ENCODE measurements at regions not wholly inside any gene's neighbourhood (a gene's known extent, or its start where the extent isn't known, plus 50 kb on each side); places are given as distances from the start of the nearest gene placed in this dataset.

DNA sequence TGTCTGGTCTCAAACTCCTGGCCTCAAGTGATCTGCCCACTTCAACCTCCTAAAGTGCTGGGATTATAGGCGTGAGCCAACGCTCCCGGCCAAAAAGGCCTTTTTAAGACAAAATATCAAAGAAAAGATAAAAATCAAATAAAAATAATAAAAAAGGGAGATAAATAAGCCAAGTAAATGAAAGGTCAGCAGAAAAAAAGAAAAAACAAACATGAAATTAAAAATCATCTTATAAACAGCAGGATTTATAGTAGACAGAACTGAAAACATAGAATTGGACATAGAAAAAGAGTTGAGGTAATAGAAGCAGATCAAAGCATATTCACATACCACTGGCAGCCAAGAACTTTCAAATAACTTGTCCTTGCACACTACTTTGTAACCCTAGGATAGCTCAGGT, 983.4 kb downstream of the ROBO2 start:
- DNase-seq (ENCODE audit: low read depth), result no peak
- Histone ChIP-seq H3K36me3 (ENCODE audit: control insufficient read depth, insufficient read depth, low read length) (no peaks in the 10 kb centered on the region), H3K4me3 (ENCODE audit: low read depth, low read length) (no peak overlapping the region), H3K27me3 (ENCODE audit: control insufficient read depth, insufficient read depth, low read length) (no peaks in the 10 kb centered on the region)
- TF ChIP-seq, protein P1, sequence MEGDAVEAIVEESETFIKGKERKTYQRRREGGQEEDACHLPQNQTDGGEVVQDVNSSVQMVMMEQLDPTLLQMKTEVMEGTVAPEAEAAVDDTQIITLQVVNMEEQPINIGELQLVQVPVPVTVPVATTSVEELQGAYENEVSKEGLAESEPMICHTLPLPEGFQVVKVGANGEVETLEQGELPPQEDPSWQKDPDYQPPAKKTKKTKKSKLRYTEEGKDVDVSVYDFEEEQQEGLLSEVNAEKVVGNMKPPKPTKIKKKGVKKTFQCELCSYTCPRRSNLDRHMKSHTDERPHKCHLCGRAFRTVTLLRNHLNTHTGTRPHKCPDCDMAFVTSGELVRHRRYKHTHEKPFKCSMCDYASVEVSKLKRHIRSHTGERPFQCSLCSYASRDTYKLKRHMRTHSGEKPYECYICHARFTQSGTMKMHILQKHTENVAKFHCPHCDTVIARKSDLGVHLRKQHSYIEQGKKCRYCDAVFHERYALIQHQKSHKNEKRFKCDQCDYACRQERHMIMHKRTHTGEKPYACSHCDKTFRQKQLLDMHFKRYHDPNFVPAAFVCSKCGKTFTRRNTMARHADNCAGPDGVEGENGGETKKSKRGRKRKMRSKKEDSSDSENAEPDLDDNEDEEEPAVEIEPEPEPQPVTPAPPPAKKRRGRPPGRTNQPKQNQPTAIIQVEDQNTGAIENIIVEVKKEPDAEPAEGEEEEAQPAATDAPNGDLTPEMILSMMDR (IDR thresholded peaks at IDR 0.05; ENCODE audit: insufficient read depth, low read length, poor library complexity, severe bottlenecking), result no peak

DNA sequence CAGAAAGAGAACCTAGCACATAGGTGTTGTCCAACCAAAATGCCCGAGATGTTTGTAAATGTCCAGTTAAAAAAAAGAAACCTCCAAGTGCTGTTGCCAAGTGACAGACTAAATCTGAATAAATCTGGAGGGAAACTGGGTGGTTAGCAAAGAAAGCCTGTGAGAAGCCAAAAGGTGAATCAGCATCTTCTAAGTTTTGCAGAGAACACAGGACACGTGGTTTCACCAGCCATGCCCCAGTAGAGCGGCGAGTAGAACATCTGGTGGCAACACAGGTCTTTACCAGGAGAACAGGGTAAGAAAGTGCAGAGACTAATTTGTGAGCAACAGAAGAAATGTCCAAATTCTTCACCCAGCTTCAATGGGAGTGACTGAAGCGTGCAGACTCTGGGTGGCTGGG, 986.0 kb downstream of the ROBO2 start:
- DNase-seq (ENCODE audit: low read depth), result no peak
- TF ChIP-seq, protein P1 (IDR thresholded peaks at IDR 0.05; ENCODE audit: insufficient read depth, low read length, poor library complexity, severe bottlenecking), result no peak
- Histone ChIP-seq H3K27me3 (ENCODE audit: control insufficient read depth, insufficient read depth, low read length) (no peaks in the 10 kb centered on the region), H3K36me3 (ENCODE audit: control insufficient read depth, insufficient read depth, low read length) (no peaks in the 10 kb centered on the region), H3K4me3 (ENCODE audit: low read depth, low read length) (no peak overlapping the region)

DNA sequence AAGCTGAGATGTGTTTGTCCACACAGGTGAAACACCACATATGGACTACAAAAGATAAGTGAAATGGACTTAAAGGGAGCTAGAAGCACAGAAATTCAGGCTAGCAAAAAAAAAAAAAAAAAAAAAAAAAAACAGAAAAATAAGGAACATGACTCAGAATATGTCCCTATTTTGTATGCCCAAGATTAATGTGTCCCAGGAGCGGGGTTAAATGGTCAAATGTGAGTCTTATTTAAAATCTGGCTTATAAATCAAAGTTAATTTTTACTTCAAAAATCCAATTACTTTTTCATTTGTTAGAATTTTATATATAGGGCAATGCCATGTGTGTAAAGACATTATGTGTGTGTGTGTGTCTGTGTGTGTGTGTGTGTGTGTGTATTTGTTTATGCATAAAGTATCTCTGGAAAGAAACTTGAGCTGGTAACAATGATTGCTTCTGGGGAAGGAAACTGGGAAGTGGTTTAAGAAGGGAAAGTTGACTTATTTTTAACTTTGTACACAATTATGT, 986.5 kb downstream of the ROBO2 start:
- no peak overlapping the region for H3K4me3 ChIP-seq (ENCODE audit: low read depth, low read length)
- H3K36me3 ChIP-seq (ENCODE audit: control insufficient read depth, insufficient read depth, low read length), result no peaks in the 10 kb centered on the region
- H3K27me3 ChIP-seq (ENCODE audit: control insufficient read depth, insufficient read depth, low read length), result no peaks in the 10 kb centered on the region
- TF ChIP-seq, protein P1 (IDR thresholded peaks at IDR 0.05; ENCODE audit: insufficient read depth, low read length, poor library complexity, severe bottlenecking), result no peak
- DNase-seq (ENCODE audit: low read depth), result no peak

DNA sequence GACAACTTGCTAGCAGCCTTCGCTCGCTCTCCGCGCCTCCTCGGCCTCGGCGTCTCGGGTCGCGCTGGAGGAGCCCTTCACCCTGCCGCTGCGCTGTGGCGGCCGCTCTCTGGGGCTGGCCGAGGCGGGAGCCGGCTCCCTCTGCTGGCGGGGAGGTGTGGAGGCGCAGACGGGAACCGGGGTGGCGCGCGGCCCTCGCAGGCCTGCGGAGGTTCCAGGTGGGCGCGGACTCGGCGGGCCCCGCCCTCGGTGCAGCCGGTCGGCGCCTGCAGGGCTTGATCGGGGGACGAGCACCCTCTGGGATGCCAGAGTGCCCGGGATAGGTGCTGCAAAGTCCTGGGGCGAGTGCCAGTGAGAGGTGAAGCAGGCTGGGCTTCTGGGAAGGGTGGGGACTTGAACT, 989.9 kb downstream of the ROBO2 start:
- TF ChIP-seq, protein P1 (IDR thresholded peaks at IDR 0.05; ENCODE audit: insufficient read depth, low read length, poor library complexity, severe bottlenecking), result no peak
- H3K36me3 ChIP-seq (ENCODE audit: control insufficient read depth, insufficient read depth, low read length), result no peaks in the 10 kb centered on the region
- DNase-seq (ENCODE audit: low read depth), result no peak

DNA sequence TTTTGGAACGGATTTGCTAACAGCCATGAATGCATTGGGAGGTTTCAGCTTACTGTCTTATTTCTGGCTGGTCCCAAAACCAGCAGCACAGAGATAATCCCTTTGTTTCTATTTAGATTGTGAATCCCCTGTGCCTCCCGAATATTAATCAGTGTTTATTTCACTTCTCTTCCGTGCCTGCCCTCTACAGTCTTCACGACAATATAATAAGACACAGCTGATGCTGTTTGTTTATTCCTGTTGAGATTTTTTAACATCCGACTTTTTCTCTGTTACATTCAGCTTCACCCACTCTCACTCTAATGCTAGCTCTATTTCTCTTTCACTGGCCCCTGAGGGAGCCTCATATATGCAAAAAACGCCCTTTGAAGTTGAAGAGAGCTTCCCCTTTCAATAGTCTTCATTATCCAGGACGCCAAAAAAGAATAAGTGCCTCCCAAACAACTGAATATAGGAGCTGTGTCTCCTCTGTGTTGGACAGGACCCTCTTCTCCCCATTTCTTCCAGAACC, 995.3 kb downstream of the ROBO2 start:
- TF ChIP-seq, protein P1 (IDR thresholded peaks at IDR 0.05; ENCODE audit: insufficient read depth, low read length, poor library complexity, severe bottlenecking), result no peak
- no peak overlapping the region for H3K4me3 ChIP-seq (ENCODE audit: low read depth, low read length)

More for the DNA sequence above, 989.9 kb downstream of the ROBO2 start:
- H3K4me3 ChIP-seq (ENCODE audit: low read depth, low read length), result no peak overlapping the region
- no peaks in the 10 kb centered on the region for H3K27me3 ChIP-seq (ENCODE audit: control insufficient read depth, insufficient read depth, low read length)

DNA sequence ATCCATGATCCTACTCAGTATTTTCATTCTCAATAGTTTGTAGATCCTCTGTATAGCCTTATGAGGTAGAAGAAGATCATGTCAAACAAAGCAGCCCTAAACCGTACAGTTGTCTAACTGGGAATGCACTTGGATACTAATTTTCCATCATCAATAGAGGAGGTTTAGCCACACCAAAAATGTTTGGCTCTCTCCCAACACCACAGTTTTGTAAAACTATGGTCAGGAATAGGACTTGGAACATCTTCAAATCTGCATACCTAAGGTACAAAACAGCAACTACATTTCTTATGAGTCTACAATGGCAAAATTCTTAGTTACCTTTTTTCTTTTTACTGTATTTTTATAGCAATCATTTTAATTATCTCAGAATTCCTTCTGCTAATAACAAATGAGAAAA, 1001.6 kb downstream of the ROBO2 start:
- TF ChIP-seq, protein P1 (IDR thresholded peaks at IDR 0.05; ENCODE audit: insufficient read depth, low read length, poor library complexity, severe bottlenecking), result no peak
- no peaks in the 10 kb centered on the region for H3K27me3 ChIP-seq (ENCODE audit: control insufficient read depth, insufficient read depth, low read length)
- DNase-seq (ENCODE audit: low read depth), result no peak
- no peaks in the 10 kb centered on the region for H3K36me3 ChIP-seq (ENCODE audit: control insufficient read depth, insufficient read depth, low read length)
- H3K4me3 ChIP-seq (ENCODE audit: low read depth, low read length), result no peak overlapping the region

More for the DNA sequence above, 995.3 kb downstream of the ROBO2 start:
- Histone ChIP-seq H3K36me3 (ENCODE audit: control insufficient read depth, insufficient read depth, low read length) (no peaks in the 10 kb centered on the region), H3K27me3 (ENCODE audit: control insufficient read depth, insufficient read depth, low read length) (no peaks in the 10 kb centered on the region)
- no peak for DNase-seq (ENCODE audit: low read depth)

Data from kidney epithelial cell (primary cell).